GM12891 (cell line): ENCODE measurements at regions not wholly inside any gene's neighbourhood (a gene's known extent, or its start where the extent isn't known, plus 50 kb on each side); places are given as distances from the start of the nearest gene placed in this dataset.

Source experiments
- POLR2A ChIP-seq: IDR thresholded peaks from 2 replicates; pipeline ENCODE4 v1.6.1; 2011; ENCODE audit warnings: low read depth, low read length, control low read depth
- POLR2AphosphoS5 ChIP-seq: IDR thresholded peaks from 2 replicates; pipeline ENCODE4 v1.6.1; 2011; ENCODE audit warnings: low read depth, low read length, control low read depth
- POU2F2 ChIP-seq: IDR thresholded peaks from 2 replicates; pipeline ENCODE4 v1.6.1; 2011; ENCODE audit warnings: low read depth, mild to moderate bottlenecking, control low read depth, low read length, moderate library complexity
- TAF1 ChIP-seq: IDR thresholded peaks from 2 replicates; pipeline ENCODE4 v1.6.1; 2011; ENCODE audit warnings: low read depth, low read length, control low read depth

DNA sequence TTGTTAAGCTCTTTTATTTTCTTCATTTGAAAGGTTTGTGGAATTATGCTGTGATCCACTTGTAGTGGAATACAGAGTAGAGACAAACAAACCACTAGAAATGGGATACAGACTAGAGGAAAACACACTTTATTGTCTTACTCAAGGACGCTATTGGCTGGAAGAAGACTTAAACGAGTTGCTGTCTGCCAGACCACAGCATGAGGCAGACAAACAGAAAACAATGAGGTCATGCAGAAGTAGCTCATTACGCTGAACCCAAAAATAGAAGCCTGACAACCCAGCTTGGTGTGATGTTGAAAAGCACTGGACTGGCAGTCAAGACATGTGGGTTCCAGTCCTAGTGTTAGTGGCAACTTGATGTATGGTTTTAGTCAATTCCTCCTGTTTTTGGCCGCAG is 62.4 kb upstream of the P3H2 start:
- TF ChIP-seq POLR2AphosphoS5 = no peak
- TF ChIP-seq POLR2A = no peak
- TF ChIP-seq POU2F2 = no peak
- TF ChIP-seq TAF1 = no peak
